Spleen (tissue), 7 donors: ENCODE measurements at regions not wholly inside any gene's neighbourhood (a gene's known extent, or its start where the extent isn't known, plus 50 kb on each side); places are given as distances from the start of the nearest gene placed in this dataset.

Experiments used
- CTCF ChIP-seq, 11 experiments: fragments of 200-600 bp in 7 of 11; fragments of 450-650 bp in 4 of 11; sonication (generic) in 4 of 11; IDR thresholded peaks in 8 of 11; conservative IDR thresholded peaks in 3 of 11; 1 replicate in 7 of 11; 2 replicates in 4 of 11; pipeline versions ENCODE4 v1.4.0 to v1.8.0; 2016 to 2021; ENCODE audit warnings: antibody characterized with exemption in 11 of 11, inconsistent platforms in 4 of 11, mild to moderate bottlenecking in 1 of 11
- POLR2AphosphoS5 ChIP-seq, 3 donors: sonication (generic); formaldehyde crosslinking; IDR thresholded peaks; one replicate each; pipeline ENCODE4 v1.5.1; 2017; ENCODE audit warnings: antibody characterized with exemption in 3 of 3
- donor health status: DM: no; HTN: no; CAD: no; lungs with moderate emphysema.
- donor health status: DM: no; HTN: no; CAD: no.
- donor health status: DM: no; HTN: no; CAD: no.

DNA sequence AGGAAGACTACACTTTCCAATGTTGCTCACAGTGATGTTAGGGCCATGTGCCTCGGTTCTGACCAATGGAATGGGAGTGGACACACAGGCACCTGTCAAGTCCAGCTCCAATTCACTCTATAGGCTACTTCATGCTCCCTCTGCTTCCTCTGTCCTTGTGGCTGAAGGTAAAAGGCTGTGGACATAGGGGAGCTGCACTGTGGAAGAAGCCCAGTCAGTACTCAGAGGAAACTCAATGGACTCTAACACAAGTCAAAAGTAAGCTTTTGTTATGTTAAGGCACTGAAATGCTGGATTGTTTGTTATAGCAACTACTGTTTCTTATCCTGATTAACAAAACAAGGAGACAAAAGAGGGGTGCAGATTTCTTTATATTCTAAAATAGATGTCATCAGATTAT is 278.2 kb downstream of the BCL11B start:
- TF ChIP-seq CTCF (IDR thresholded peaks at IDR 0.05 in 8 of 11, conservative IDR thresholded peaks at IDR 0.05 in 3 of 11) (no peak), POLR2AphosphoS5 (IDR thresholded peaks at IDR 0.05) (no peak)
